AG09309 (cell line): ENCODE measurements at regions not wholly inside any gene's neighbourhood (a gene's known extent, or its start where the extent isn't known, plus 50 kb on each side); places are given as distances from the start of the nearest gene placed in this dataset.

Experiments
- DNase-seq: peaks from one replicate; pipeline ENCODE4 v3.0.0-alpha.2; 2010; ENCODE audit warnings: low read depth
- H3K4me3 ChIP-seq: 2 replicates; pipeline ENCODE4 v1.5.1; 2011; ENCODE audit warnings: mild to moderate bottlenecking, low read depth, low read length, moderate library complexity; ENCODE audit not compliant: control insufficient read depth
- TF ChIP-seq, protein P1 (sequence below): IDR thresholded peaks from 2 replicates; pipeline ENCODE4 v1.5.1; 2011; ENCODE audit warnings: mild to moderate bottlenecking, low read depth, low read length, inconsistent platforms; ENCODE audit not compliant: insufficient read depth, control insufficient read depth; ENCODE audit errors: missing control alignments

DNA sequence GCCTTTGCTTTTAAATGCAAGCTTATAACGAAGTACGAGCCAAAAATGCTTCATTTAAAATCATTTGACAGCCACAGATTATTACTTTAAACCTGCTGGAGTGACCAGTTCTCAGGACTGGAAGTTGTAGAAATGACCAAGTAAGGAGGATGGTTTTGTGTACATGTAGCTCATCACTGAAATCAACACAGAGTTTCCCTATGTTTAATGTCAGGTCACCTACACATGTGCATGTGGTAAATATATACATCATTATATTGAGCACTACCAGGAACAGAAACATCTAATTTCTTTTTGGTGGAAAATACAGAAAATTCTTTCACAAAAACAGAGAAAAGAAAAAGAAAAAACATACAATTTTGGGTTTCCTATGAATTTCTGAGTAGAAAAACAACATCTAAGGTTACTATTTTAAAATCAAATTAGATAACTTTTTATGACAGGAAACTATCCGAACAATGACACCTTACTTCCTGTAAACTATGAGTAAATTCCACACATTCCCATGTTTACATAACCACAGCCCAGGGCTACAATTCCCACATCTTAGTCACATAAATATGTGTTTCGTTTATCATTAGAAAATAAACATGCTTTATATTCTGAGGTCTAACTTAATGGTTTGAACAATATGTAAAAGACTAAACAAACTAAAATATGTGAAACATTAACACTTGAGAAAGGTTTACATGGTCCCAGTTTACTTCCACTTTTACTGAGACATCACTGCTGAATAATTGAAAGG, 73.6 kb downstream of the ZNF281 start:
- no peak overlapping the region for H3K4me3 ChIP-seq
- TF ChIP-seq, protein P1, sequence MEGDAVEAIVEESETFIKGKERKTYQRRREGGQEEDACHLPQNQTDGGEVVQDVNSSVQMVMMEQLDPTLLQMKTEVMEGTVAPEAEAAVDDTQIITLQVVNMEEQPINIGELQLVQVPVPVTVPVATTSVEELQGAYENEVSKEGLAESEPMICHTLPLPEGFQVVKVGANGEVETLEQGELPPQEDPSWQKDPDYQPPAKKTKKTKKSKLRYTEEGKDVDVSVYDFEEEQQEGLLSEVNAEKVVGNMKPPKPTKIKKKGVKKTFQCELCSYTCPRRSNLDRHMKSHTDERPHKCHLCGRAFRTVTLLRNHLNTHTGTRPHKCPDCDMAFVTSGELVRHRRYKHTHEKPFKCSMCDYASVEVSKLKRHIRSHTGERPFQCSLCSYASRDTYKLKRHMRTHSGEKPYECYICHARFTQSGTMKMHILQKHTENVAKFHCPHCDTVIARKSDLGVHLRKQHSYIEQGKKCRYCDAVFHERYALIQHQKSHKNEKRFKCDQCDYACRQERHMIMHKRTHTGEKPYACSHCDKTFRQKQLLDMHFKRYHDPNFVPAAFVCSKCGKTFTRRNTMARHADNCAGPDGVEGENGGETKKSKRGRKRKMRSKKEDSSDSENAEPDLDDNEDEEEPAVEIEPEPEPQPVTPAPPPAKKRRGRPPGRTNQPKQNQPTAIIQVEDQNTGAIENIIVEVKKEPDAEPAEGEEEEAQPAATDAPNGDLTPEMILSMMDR, result no peak
- DNase-seq, result no peak

DNA sequence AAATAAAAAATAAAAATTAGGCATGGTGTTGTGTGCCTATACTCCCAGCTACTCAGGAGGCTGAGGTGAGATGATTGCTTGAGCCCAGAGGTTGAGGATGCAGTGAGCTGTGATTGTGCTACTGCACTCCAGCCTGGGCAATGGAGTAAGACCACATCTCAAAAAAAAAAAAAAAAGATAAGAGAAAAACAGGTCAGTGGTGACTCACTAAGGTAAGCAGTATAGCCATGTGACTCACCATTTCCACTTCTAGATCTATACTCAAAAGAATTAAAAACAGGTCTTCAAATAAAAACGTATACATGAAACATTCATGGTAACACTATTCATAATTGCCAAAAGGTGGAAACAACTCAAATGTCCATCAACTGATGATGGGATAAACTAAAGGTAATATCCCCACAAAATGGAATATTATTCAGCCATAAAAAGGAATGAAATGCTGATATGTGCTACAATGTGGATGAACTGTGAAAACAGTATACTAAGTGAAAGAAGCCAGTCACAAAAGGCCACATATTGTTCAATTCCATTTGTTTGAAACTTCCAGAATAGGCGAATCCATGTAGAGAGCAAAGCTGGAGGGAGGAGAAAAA, 75.1 kb downstream of the ZNF281 start:
- no peak overlapping the region for H3K4me3 ChIP-seq
- no peak for DNase-seq
- TF ChIP-seq, protein P1, result no peak

DNA sequence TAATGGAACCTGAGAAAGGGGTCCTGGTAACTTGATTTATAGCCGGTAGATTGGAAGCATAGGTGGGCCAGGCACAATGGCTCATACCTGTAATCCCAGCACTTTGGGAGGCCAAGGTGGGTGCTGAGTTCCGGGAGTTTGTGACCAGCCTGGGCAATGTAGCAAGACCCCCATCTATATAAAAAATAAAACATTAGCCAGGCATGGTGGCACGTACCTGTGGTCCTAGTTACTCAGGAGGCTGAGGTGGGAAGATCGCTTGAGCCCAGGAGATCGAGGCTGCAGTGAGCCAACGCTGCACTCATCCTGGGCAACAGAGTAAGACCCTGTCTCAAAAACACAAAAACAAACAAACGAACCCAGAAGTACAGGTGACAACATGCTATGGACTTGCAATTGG, 76.5 kb downstream of the ZNF281 start:
- DNase-seq, result no peak
- TF ChIP-seq, protein P1, result no peak
- H3K4me3 ChIP-seq, result no peak overlapping the region

DNA sequence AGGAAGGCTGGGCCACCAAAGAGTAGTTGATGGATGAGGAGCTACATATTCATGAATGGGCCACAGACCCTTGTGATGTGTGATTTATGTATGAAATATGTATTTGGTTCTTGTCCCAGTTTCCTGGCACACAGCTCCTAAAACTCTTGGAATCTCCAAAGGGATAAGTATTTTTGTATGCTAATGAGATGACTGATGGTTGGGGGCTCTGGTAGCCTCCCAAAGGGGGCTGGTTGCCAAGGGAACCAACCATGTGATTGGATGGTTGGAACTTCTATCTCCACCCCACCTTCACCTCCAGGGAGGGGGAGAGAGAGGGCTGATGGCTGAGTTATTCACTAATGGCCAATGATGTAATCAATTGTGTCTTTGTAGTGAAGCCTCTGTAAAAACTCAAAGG, 77.1 kb downstream of the ZNF281 start:
- TF ChIP-seq, protein P1, result no peak
- no peak for DNase-seq
- no peak overlapping the region for H3K4me3 ChIP-seq

DNA sequence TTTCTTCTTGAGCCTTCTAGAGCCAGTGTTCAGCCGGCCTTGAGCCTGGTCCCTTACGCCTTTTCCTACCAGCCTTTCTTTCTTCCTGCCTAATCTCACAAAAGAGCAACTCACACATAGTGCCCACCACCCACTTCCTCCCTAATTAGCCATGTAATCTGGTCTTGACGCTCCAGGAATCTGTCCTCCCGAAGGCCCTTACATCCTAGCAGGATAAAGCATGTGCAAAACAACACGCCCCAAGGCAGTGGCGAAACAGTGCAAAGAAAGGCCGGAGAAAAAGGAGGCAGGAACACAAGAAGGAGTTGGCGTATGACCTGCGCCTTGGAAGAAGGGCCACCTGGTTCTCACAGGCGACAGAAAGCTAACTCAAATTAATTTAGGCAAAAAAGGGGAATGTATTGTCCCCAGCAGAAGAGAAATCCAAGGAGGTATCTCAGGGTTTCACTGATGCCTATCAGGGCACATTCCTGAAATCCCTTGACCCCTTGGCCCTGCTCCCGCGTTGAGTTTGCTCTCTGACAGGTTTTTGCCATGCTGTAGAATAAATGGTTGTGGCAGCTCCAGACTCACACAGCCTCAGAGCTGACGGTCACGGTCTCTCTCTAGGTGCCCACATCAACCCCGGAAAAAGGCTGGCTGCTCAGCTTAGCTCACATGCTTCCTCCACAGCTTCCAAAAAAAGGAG, 79.0 kb downstream of the ZNF281 start:
- TF ChIP-seq, protein P1, result no peak
- no peak overlapping the region for H3K4me3 ChIP-seq
- DNase-seq, result no peak

DNA sequence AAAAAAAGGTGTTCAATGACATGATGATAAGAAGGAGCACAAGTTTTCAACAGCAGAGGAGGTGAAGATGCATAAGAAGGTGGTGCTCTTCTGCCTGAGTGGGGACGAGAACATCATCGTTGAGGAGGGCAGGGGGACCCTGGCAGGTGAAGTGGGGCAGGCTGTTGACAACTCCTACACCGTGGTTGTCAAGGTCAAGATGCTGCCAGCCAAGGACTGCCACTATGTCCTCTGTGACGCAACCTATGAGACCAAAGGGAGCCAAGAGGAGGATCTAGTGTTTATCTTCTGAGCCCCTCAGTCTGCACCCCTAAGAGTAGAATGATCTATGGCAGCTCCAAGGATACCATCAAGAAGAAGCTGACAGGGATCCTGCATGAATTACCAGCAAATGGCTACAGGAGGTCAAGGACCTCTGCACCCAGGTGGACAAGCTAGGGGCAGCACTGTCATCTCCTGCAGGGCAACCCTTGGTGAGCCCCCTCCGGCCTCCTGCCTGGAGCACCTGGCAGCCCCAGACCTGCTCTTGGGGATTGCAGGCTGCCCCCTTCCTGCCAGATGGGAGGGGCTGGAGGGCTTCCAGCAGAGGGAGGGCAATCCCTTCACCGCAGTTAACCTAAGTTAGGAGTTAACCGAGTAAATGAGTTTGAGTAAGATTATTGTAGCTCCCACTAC, 80.5 kb downstream of the ZNF281 start:
- no peak overlapping the region for H3K4me3 ChIP-seq
- DNase-seq, result no peak
- TF ChIP-seq, protein P1, result no peak
